OCI-LY1 (cell line): ENCODE measurements at regions not wholly inside any gene's neighbourhood (a gene's known extent, or its start where the extent isn't known, plus 50 kb on each side); places are given as distances from the start of the nearest gene placed in this dataset.

ENCODE experiments used
- EZH2 ChIP-seq: fragments of 200-600 bp; sonication (generic), shearing (Covaris generic); IDR thresholded peaks from 2 replicates; pipeline ENCODE4 v1.8.0; 2017; ENCODE audit warnings: borderline replicate concordance, mixed run types, mild to moderate bottlenecking, antibody characterized with exemption, low read length, moderate library complexity, mixed read lengths
- TF ChIP-seq, protein P1 (sequence below): fragments of 200-600 bp; sonication (generic), shearing (Covaris generic); IDR thresholded peaks from 2 replicates; pipeline ENCODE4 v1.5.1; 2017; ENCODE audit warnings: mild to moderate bottlenecking, antibody characterized with exemption, low read length, moderate library complexity, mixed read lengths

- TF ChIP-seq, protein P1, sequence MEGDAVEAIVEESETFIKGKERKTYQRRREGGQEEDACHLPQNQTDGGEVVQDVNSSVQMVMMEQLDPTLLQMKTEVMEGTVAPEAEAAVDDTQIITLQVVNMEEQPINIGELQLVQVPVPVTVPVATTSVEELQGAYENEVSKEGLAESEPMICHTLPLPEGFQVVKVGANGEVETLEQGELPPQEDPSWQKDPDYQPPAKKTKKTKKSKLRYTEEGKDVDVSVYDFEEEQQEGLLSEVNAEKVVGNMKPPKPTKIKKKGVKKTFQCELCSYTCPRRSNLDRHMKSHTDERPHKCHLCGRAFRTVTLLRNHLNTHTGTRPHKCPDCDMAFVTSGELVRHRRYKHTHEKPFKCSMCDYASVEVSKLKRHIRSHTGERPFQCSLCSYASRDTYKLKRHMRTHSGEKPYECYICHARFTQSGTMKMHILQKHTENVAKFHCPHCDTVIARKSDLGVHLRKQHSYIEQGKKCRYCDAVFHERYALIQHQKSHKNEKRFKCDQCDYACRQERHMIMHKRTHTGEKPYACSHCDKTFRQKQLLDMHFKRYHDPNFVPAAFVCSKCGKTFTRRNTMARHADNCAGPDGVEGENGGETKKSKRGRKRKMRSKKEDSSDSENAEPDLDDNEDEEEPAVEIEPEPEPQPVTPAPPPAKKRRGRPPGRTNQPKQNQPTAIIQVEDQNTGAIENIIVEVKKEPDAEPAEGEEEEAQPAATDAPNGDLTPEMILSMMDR, result no peak
- TF ChIP-seq EZH2, result no peak
Observed at GRCh38 chr4:53680598-53680997, 89.3 kb upstream of the LNX1 start.
